Karpas-422 (cell line): ENCODE measurements at regions not wholly inside any gene's neighbourhood (a gene's known extent, or its start where the extent isn't known, plus 50 kb on each side); places are given as distances from the start of the nearest gene placed in this dataset.

ENCODE experiments used
- DNase-seq: peaks from one replicate; pipeline ENCODE4 v3.0.0-alpha.2; 2015
- H2AFZ ChIP-seq: fragments of 200-600 bp; sonication (generic); 2 replicates; pipeline ENCODE4 v1.6.1; 2014; ENCODE audit warnings: antibody characterized with exemption, low read length, mixed read lengths
- H3K27ac ChIP-seq: fragments of 200-600 bp; sonication (generic); 2 replicates; pipeline ENCODE4 v1.5.1; 2014; ENCODE audit warnings: mild to moderate bottlenecking, low read length, moderate library complexity
- H3K27me3 ChIP-seq: fragments of 200-600 bp; sonication (generic); 2 replicates; pipeline ENCODE4 v1.6.1; 2014; ENCODE audit warnings: low read length, mixed read lengths
- H3K36me3 ChIP-seq: fragments of 200-600 bp; sonication (generic); 2 replicates; pipeline ENCODE4 v1.6.1; 2014; ENCODE audit warnings: low read length, mixed read lengths; ENCODE audit not compliant: insufficient read depth
- H3K4me1 ChIP-seq: fragments of 200-600 bp; sonication (generic); 2 replicates; pipeline ENCODE4 v1.6.1; 2014; ENCODE audit warnings: mild to moderate bottlenecking, low read length, mixed read lengths
- H3K4me2 ChIP-seq: fragments of 200-600 bp; sonication (generic); 2 replicates; pipeline ENCODE4 v1.6.1; 2014; ENCODE audit warnings: low read length, low read depth, mild to moderate bottlenecking; ENCODE audit not compliant: poor library complexity, severe bottlenecking
- H3K4me3 ChIP-seq: fragments of 200-600 bp; sonication (generic); 2 replicates; pipeline ENCODE4 v1.5.1; 2014; ENCODE audit warnings: mild to moderate bottlenecking, antibody characterized with exemption, low read length, mixed read lengths
- H3K79me2 ChIP-seq: fragments of 200-600 bp; sonication (generic); 2 replicates; pipeline ENCODE4 v1.6.1; 2014; ENCODE audit warnings: mild to moderate bottlenecking, low read length, mixed read lengths
- H3K9ac ChIP-seq: fragments of 200-600 bp; sonication (generic); 2 replicates; pipeline ENCODE4 v1.6.0; 2014; ENCODE audit warnings: low read length
- H3K9me2 ChIP-seq: fragments of 200-600 bp; sonication (generic), shearing (Covaris generic); replicated peaks from 2 replicates; pipeline ENCODE4 v1.6.0; 2014; ENCODE audit warnings: mild to moderate bottlenecking, low read length, moderate library complexity; ENCODE audit not compliant: insufficient read depth
- H3K9me3 ChIP-seq: fragments of 300-700, 200-600 bp; sonication (generic); 2 replicates; pipeline ENCODE4 v1.6.1; 2014; ENCODE audit warnings: low read length, mixed read lengths
- H4K20me1 ChIP-seq: fragments of 200-600 bp; sonication (generic); 2 replicates; pipeline ENCODE4 v1.6.1; 2014; ENCODE audit warnings: mild to moderate bottlenecking, antibody characterized with exemption, low read length, low read depth; ENCODE audit not compliant: insufficient read depth

- no peak for DNase-seq
- H3K4me2 ChIP-seq, result no peak overlapping the region
- H4K20me1 ChIP-seq, result no peaks in the 10 kb centered on the region
- H3K4me1 ChIP-seq, result no peaks in the 10 kb centered on the region
- peaks cover 18% of the 10 kb centered on the region for H3K9me3 ChIP-seq
- no peak overlapping the region for H3K27ac ChIP-seq
- no peaks in the 10 kb centered on the region for H3K79me2 ChIP-seq
- no peaks in the 10 kb centered on the region for H3K27me3 ChIP-seq
- H3K9me2 ChIP-seq, result no peaks in the 10 kb centered on the region
- H3K9ac ChIP-seq, result no peak overlapping the region
- H3K4me3 ChIP-seq, result no peak overlapping the region
- no peaks in the 10 kb centered on the region for H3K36me3 ChIP-seq
- no peak overlapping the region for H2AFZ ChIP-seq
Measured at GRCh38 chr1:188089015-188089414, 1260.3 kb downstream of the PLA2G4A start.

GRCh38 chr1:188089461-188089860 lies 1260.7 kb downstream of the PLA2G4A start:
- Histone ChIP-seq H3K27me3 (no peaks in the 10 kb centered on the region), H3K27ac (no peak overlapping the region), H3K9ac (no peak overlapping the region), H4K20me1 (no peaks in the 10 kb centered on the region), H3K9me3 (peaks cover 18% of the 10 kb centered on the region), H3K79me2 (no peaks in the 10 kb centered on the region), H3K4me1 (no peaks in the 10 kb centered on the region), H3K4me2 (no peak overlapping the region), H3K4me3 (no peak overlapping the region), H2AFZ (no peak overlapping the region), H3K36me3 (no peaks in the 10 kb centered on the region), H3K9me2 (no peaks in the 10 kb centered on the region)
- no peak for DNase-seq

DNA sequence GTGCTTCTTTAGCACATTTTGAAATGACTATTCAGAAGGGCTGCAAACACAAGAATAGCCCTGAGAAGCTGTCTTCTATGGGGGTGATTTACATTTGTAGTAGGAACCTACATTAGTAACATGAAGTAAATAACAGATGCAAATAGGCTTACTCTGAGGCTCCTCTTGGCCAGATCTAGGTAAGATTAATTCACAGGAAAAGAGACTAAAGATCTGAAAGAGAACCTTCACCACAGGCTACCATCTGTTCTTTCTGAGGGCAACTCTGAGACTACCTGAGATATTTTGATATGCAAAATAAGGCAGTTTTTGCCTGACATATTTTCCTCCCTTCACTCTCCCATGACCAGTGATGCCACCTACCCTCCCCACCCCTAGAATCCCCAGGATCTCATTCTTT lies 1267.8 kb downstream of the PLA2G4A start:
- no peaks in the 10 kb centered on the region for H3K79me2 ChIP-seq
- H3K4me1 ChIP-seq, result no peaks in the 10 kb centered on the region
- no peak overlapping the region for H3K4me3 ChIP-seq
- no peaks in the 10 kb centered on the region for H3K27me3 ChIP-seq
- no peaks in the 10 kb centered on the region for H3K9me2 ChIP-seq
- H3K9ac ChIP-seq, result no peak overlapping the region
- no peak overlapping the region for H3K27ac ChIP-seq
- peaks cover 5% of the 10 kb centered on the region; the same call in 1 of the 2 replicates for H3K9me3 ChIP-seq
- H4K20me1 ChIP-seq, result no peaks in the 10 kb centered on the region
- no peak overlapping the region for H2AFZ ChIP-seq
- H3K36me3 ChIP-seq, result no peaks in the 10 kb centered on the region
- DNase-seq, result no peak
- no peak overlapping the region for H3K4me2 ChIP-seq

- H3K9me3 ChIP-seq, result peaks cover 3% of the 10 kb centered on the region; the same call in 1 of the 2 replicates
- H3K36me3 ChIP-seq, result no peaks in the 10 kb centered on the region
- H2AFZ ChIP-seq, result no peak overlapping the region
- no peak for DNase-seq
- no peak overlapping the region for H3K4me2 ChIP-seq
- H3K9me2 ChIP-seq, result no peaks in the 10 kb centered on the region
- H3K79me2 ChIP-seq, result no peaks in the 10 kb centered on the region
- H3K4me3 ChIP-seq, result no peak overlapping the region
- H3K9ac ChIP-seq, result no peak overlapping the region
- H3K27ac ChIP-seq, result no peak overlapping the region
- no peaks in the 10 kb centered on the region for H3K4me1 ChIP-seq
- H4K20me1 ChIP-seq, result no peaks in the 10 kb centered on the region
- no peaks in the 10 kb centered on the region for H3K27me3 ChIP-seq
Measured at GRCh38 chr1:188117436-188117835, 1288.7 kb downstream of the PLA2G4A start.

GRCh38 chr1:188122646-188123045 lies 1293.9 kb downstream of the PLA2G4A start:
- no peak for DNase-seq
- Histone ChIP-seq H3K9me2 (no peaks in the 10 kb centered on the region), H3K9me3 (no peaks in the 10 kb centered on the region), H3K27ac (no peak overlapping the region), H2AFZ (no peak overlapping the region), H3K79me2 (no peaks in the 10 kb centered on the region), H3K9ac (no peak overlapping the region), H4K20me1 (no peaks in the 10 kb centered on the region), H3K4me2 (no peak overlapping the region), H3K4me1 (no peaks in the 10 kb centered on the region), H3K4me3 (no peak overlapping the region), H3K27me3 (no peaks in the 10 kb centered on the region), H3K36me3 (no peaks in the 10 kb centered on the region)

DNA sequence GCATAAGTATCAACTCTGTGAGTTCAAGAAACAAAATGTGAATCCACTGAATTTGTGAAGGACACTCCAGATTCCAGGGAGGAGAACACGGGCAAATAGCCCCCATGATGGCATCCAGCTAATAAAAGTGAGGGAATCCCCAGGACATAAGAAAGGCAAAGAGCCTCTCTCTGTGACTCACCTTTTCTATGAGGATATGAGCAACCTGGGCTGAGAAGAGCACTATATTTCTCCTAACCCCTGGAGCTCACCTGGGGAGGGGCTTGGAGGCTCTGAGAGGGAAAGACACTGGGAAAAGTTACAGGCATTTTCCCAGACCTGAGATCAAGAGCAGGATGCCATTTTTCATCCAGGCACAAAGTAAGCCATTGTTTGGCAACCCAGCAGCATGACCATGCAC lies 1298.8 kb downstream of the PLA2G4A start:
- H3K9me3 ChIP-seq, result peaks cover 7% of the 10 kb centered on the region
- no peaks in the 10 kb centered on the region for H3K4me1 ChIP-seq
- no peak overlapping the region for H2AFZ ChIP-seq
- no peak overlapping the region for H3K4me2 ChIP-seq
- no peaks in the 10 kb centered on the region for H3K27me3 ChIP-seq
- no peak overlapping the region for H3K4me3 ChIP-seq
- H3K36me3 ChIP-seq, result no peaks in the 10 kb centered on the region
- H3K9ac ChIP-seq, result no peak overlapping the region
- H3K9me2 ChIP-seq, result no peaks in the 10 kb centered on the region
- DNase-seq, result no peak
- no peaks in the 10 kb centered on the region for H3K79me2 ChIP-seq
- no peak overlapping the region for H3K27ac ChIP-seq
- H4K20me1 ChIP-seq, result no peaks in the 10 kb centered on the region

- Histone ChIP-seq H3K9ac (no peak overlapping the region), H3K9me3 (peaks cover 7% of the 10 kb centered on the region), H3K4me1 (no peaks in the 10 kb centered on the region), H2AFZ (no peak overlapping the region), H3K27ac (no peak overlapping the region), H3K27me3 (no peaks in the 10 kb centered on the region), H3K36me3 (no peaks in the 10 kb centered on the region), H3K4me2 (no peak overlapping the region), H3K9me2 (no peaks in the 10 kb centered on the region), H4K20me1 (no peaks in the 10 kb centered on the region), H3K79me2 (no peaks in the 10 kb centered on the region), H3K4me3 (no peak overlapping the region)
- DNase-seq, result no peak
Measured at GRCh38 chr1:188128761-188129160, 1300.0 kb downstream of the PLA2G4A start.

- Histone ChIP-seq H3K9ac (no peak overlapping the region), H3K9me3 (peaks cover 7% of the 10 kb centered on the region), H3K36me3 (no peaks in the 10 kb centered on the region), H3K4me3 (no peak overlapping the region), H3K27me3 (no peaks in the 10 kb centered on the region), H4K20me1 (no peaks in the 10 kb centered on the region), H3K4me1 (no peaks in the 10 kb centered on the region), H3K79me2 (no peaks in the 10 kb centered on the region), H3K9me2 (no peaks in the 10 kb centered on the region), H3K27ac (no peak overlapping the region), H2AFZ (no peak overlapping the region), H3K4me2 (no peak overlapping the region)
- DNase-seq, result no peak
Measured at GRCh38 chr1:188129856-188130838, 1301.4 kb downstream of the PLA2G4A start.
